ENCODE measurements at regions not wholly inside any gene's neighbourhood (a gene's known extent, or its start where the extent isn't known, plus 50 kb on each side); places are given as distances from the start of the nearest gene placed in this dataset.

DNA sequence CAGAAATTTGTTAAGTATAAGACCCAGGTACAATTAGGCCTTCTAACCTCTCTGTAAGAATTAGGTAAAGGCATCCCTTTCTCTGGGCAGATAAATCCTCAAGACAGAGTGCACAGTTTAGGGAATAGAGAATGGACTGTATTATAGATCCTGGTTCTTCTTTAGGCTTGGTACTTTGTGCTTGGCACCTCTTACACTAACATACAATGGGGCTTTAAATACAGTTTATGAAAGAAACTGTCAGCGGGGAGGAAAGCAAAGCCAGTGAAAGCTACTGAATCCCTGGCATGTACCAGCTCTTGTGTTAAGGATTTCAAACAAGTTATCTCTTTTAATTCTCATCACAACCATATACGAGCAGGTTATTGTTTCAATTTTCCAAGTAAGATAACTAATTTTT, 1350.0 kb downstream of the ADGRL3 start:
- no peak overlapping the region for H3K27ac ChIP-seq (ENCODE audit: insufficient read depth, low read length)
- H2BK15ac ChIP-seq (ENCODE audit: low read depth, low read length): no peak overlapping the region
- no peak for ATAC-seq (ENCODE audit: low read depth)
- H3K9me3 ChIP-seq (ENCODE audit: control insufficient read depth, insufficient read depth, low read length): no peaks in the 10 kb centered on the region; the same call in none of the 2 replicates
- H3K18ac ChIP-seq (ENCODE audit: low read depth, low read length): no peak overlapping the region
- dilution Hi-C loops (cut with HindIII; ENCODE audit: low sequenced_read_pairs, unreplicated experiment): no loop called here
- no peak overlapping the region for H2BK5ac ChIP-seq (ENCODE audit: low read depth, low read length, poor library complexity, severe bottlenecking)
- in situ Hi-C loops (cut with MboI; ENCODE audit: low sequenced_read_pairs): no loop called here
- H3K4ac ChIP-seq (ENCODE audit: low read depth, low read length): no peak overlapping the region
- intact Hi-C loops (cut with micrococcal nuclease): no loop called here
- H3K79me1 ChIP-seq (ENCODE audit: low read depth in 1 of 2, low read length in 2 of 2): no peaks in the 10 kb centered on the region
- no peak overlapping the region for H2BK120ac ChIP-seq (ENCODE audit: low read depth, low read length)
- TF ChIP-seq, protein P1, sequence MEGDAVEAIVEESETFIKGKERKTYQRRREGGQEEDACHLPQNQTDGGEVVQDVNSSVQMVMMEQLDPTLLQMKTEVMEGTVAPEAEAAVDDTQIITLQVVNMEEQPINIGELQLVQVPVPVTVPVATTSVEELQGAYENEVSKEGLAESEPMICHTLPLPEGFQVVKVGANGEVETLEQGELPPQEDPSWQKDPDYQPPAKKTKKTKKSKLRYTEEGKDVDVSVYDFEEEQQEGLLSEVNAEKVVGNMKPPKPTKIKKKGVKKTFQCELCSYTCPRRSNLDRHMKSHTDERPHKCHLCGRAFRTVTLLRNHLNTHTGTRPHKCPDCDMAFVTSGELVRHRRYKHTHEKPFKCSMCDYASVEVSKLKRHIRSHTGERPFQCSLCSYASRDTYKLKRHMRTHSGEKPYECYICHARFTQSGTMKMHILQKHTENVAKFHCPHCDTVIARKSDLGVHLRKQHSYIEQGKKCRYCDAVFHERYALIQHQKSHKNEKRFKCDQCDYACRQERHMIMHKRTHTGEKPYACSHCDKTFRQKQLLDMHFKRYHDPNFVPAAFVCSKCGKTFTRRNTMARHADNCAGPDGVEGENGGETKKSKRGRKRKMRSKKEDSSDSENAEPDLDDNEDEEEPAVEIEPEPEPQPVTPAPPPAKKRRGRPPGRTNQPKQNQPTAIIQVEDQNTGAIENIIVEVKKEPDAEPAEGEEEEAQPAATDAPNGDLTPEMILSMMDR (conservative IDR thresholded peaks at IDR 0.05; ENCODE audit: low read depth, low read length): no peak
- H3K56ac ChIP-seq (ENCODE audit: extremely low read depth, insufficient read depth, low read length): no peak overlapping the region
- no peak overlapping the region for H3K23ac ChIP-seq (ENCODE audit: low read depth, low read length)
- no peak overlapping the region for H4K8ac ChIP-seq (ENCODE audit: low read depth in 2 of 2, low read length in 2 of 2)
- no peak overlapping the region for H3K9ac ChIP-seq (ENCODE audit: low read depth, low read length)
- no peak overlapping the region for H4K91ac ChIP-seq (ENCODE audit: insufficient read depth, low read depth, low read length)
- WGBS, 2 experiments (ENCODE audit: extremely low coverage in 2 of 2, insufficient read length in 1 of 2): no CpG with 5 or more reads among the region's 2 CpGs
- CTCF ChIA-PET: no interaction called here
- no peak overlapping the region for H4K5ac ChIP-seq (ENCODE audit: low read depth, low read length)
- no peaks in the 10 kb centered on the region for H3K27me3 ChIP-seq (ENCODE audit: control insufficient read depth, insufficient read depth, low read length)
- no peaks in the 10 kb centered on the region for H3K9me1 ChIP-seq (ENCODE audit: insufficient read depth, low read length)
- no peak for DNase-seq
- no peaks in the 10 kb centered on the region for H3K4me1 ChIP-seq (ENCODE audit: control insufficient read depth, insufficient read depth, low read length)
- BruUV-seq (replicated peaks): no TSS peak
- H2AK5ac ChIP-seq (ENCODE audit: low read depth, low read length): no peak overlapping the region
- H2BK20ac ChIP-seq (ENCODE audit: low read depth, low read length): no peak overlapping the region
- no peak overlapping the region for H3K4me3 ChIP-seq (ENCODE audit: insufficient read depth, low read depth, low read length)
- H3K36me3 ChIP-seq (ENCODE audit: control insufficient read depth, insufficient read depth, low read length): no peaks in the 10 kb centered on the region
- no peak overlapping the region for H2AK9ac ChIP-seq (replicated peaks; ENCODE audit: low read depth, low read length, poor library complexity)
- POLR2A ChIA-PET (ENCODE audit: unreplicated experiment): no interaction called here
- no peak overlapping the region for H2AFZ ChIP-seq (replicated peaks; ENCODE audit: low read length, poor library complexity)
- no peak overlapping the region for H3K14ac ChIP-seq (replicated peaks; ENCODE audit: low read depth, low read length)
- H4K20me1 ChIP-seq (ENCODE audit: insufficient read depth, low read length): no peaks in the 10 kb centered on the region
- H3K4me2 ChIP-seq (ENCODE audit: low read depth, low read length): no peak overlapping the region

All from IMR-90 (cell line).